ENCODE measurements at regions not wholly inside any gene's neighbourhood (a gene's known extent, or its start where the extent isn't known, plus 50 kb on each side); places are given as distances from the start of the nearest gene placed in this dataset.

DNA sequence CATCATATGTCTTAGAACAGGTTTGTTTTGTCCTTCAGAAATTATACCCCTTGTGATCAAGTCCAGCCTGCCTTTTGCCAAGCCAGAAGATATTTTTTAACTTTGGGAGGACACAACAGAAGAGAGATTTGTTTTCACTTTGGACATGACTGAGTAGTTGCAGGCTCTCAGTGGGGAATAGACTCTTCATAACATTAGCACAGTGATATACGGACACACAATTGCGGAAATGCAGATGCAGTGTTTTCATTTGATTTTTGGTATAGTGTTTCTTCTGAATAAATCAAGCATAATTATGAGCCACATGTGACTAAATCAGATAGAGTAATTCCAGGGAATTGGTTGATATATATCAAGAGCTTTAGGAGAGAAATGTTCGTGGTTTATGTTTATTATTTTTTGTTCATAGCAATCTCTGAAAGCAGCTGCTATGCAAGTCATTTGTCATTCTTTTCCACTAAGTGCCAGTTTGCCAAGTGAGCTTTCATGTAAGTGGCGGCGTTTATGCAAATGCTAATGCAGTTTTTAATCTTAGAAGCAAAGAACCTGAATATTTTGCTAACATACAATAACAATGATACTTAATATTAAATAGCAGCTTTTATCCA, 69.6 kb upstream of the HDAC9 start:
- no peak overlapping the region for H3K27ac ChIP-seq

DNA sequence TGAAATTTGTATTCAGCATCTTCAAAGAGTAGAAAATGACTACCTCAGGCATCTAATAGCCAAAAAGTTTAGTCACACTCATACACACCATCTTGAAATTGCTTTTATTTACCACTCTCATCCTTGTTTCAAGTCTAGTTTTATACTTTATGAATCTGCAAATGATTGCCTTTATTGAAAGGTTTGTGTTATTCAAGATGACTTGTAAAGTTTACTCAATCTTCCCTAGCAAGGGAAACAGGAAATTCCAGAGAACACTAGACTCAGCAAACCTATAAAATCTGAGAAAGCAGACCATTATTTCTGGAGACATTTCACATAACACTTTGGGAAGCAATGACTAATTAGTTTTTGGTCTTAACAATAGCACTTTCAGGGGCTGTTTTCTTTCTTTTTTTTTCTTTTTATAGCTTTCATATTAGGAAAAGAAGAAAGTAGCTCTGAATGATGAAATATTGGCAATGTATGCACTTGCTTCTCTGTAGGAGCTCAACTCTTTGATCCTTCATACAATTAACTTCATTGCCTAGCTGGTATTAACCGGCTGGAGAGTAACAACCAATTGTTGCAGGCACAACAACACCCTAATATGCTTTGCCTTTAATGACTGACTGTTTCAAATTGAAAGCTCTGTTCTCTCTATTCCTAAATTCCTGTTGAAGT, 68.9 kb upstream of the HDAC9 start:
- no peak overlapping the region for H3K27ac ChIP-seq
- no peak for TF ChIP-seq ZFX (IDR thresholded peaks at IDR 0.05; ENCODE audit: borderline replicate concordance)
- TF ChIP-seq, protein P1, sequence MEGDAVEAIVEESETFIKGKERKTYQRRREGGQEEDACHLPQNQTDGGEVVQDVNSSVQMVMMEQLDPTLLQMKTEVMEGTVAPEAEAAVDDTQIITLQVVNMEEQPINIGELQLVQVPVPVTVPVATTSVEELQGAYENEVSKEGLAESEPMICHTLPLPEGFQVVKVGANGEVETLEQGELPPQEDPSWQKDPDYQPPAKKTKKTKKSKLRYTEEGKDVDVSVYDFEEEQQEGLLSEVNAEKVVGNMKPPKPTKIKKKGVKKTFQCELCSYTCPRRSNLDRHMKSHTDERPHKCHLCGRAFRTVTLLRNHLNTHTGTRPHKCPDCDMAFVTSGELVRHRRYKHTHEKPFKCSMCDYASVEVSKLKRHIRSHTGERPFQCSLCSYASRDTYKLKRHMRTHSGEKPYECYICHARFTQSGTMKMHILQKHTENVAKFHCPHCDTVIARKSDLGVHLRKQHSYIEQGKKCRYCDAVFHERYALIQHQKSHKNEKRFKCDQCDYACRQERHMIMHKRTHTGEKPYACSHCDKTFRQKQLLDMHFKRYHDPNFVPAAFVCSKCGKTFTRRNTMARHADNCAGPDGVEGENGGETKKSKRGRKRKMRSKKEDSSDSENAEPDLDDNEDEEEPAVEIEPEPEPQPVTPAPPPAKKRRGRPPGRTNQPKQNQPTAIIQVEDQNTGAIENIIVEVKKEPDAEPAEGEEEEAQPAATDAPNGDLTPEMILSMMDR (IDR thresholded peaks at IDR 0.05) = no peak

More for the DNA sequence above, 69.6 kb upstream of the HDAC9 start:
- TF ChIP-seq, protein P1 (IDR thresholded peaks at IDR 0.05) = no peak
- TF ChIP-seq ZFX (IDR thresholded peaks at IDR 0.05; ENCODE audit: borderline replicate concordance) = no peak

DNA sequence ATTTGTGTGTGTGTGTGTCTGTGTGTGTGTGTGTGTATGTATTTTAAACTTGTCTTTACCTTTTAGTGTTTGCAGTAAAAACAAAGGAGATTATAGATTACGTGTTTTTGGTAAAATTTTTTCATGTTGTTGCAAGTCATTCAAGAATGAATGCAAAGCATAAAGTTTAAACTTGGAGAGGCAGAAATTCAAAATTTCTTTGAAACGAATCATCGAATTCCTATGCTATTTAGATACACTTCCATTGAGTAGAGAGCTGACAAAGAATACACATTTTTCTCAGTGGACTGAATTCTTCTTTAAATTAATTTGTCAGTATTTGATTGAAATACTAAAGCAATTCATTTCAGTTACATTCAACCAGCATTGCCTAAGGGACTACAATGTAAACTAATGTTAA, 66.0 kb upstream of the HDAC9 start:
- TF ChIP-seq, protein P1 (IDR thresholded peaks at IDR 0.05) = no peak
- TF ChIP-seq ZFX (IDR thresholded peaks at IDR 0.05; ENCODE audit: borderline replicate concordance) = no peak
- no peak overlapping the region for H3K27ac ChIP-seq

DNA sequence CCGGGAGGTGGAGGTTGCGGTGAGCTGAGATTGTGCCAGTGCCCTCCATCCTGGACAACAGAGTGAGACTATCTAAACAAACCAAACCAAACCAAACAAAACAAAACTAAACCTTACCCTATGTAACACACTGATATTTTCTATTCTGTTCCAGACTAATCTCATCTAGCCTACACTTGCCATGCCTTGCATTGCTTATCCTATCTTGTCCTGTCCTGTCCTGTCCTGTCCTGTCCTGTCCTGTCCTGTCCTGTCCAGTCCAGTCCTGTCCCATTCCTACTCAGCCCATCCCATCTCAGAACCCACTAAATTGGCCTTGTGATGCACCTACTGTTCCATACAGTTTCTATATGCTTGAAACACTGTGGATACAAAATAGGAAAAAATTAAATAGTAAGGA, 64.7 kb upstream of the HDAC9 start:
- H3K27ac ChIP-seq = no peak overlapping the region
- no peak for TF ChIP-seq ZFX (IDR thresholded peaks at IDR 0.05; ENCODE audit: borderline replicate concordance)
- TF ChIP-seq, protein P1 (IDR thresholded peaks at IDR 0.05) = no peak

DNA sequence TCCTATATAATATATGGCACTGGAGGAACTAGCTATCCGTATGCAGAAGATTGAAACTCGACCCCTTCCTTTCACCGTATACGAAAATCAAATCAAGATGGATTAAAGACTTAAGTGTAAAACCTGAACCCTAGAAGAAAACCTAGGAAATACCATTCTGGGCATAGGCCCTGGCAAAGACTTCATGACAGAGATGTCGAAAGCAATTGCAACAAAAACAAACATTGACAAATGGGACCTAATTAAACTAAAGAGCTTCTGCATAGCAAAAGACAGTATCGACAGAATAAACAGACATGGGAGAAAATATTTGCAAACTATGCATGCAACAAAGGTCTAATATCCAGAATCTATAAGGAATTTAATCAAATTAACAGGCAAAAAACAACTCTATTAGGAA, 61.4 kb upstream of the HDAC9 start:
- no peak for TF ChIP-seq ZFX (IDR thresholded peaks at IDR 0.05; ENCODE audit: borderline replicate concordance)
- TF ChIP-seq, protein P1 (IDR thresholded peaks at IDR 0.05) = no peak
- no peak overlapping the region for H3K27ac ChIP-seq

DNA sequence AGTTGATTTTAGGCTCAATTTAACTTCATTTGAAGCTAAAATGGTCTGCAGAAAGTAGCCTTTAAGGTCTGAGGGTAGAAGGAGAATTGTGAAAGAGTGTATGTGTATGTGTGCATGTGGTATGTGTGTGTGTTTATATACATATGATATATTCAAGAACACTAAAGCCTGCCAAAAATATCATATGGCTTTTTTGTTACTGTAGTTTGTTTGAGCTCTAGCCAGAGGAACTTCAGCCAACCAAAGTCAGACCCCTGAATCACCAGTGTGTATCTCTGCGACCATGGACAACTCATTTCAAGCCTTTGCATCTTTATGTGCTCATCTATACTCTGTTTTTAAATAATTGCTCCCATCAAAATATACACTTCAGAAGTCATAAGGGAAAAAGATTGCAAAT, 58.4 kb upstream of the HDAC9 start:
- TF ChIP-seq ZFX (IDR thresholded peaks at IDR 0.05; ENCODE audit: borderline replicate concordance) = no peak
- TF ChIP-seq, protein P1 (IDR thresholded peaks at IDR 0.05) = no peak

DNA sequence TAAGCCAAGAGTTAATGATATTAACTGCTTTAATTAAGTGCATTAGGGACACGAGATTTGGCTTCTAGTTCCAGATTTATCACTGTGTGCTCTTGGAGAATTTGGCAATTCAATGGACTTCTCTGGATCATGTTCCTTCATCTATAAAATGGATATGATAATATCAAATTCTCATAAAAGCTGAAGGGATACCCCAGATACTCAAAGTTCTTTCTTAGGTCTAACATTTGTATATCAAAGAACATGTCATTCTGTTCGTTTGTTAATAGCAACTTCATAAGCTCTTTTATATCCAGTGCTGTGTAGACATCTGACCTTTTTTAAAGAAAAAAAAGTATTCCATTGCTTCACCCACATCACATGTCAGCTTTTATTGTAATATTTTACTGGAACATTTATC, 54.6 kb upstream of the HDAC9 start:
- no peak overlapping the region for H3K27ac ChIP-seq
- TF ChIP-seq ZFX (IDR thresholded peaks at IDR 0.05; ENCODE audit: borderline replicate concordance) = no peak
- TF ChIP-seq, protein P1 (IDR thresholded peaks at IDR 0.05) = no peak

More for the DNA sequence above, 58.4 kb upstream of the HDAC9 start:
- H3K27ac ChIP-seq = no peak overlapping the region

Measured in 22Rv1 (cell line).